Stimulated activated CD8-positive, alpha-beta memory T cell treated with anti-CD3 and anti-CD28 coated beads, Interleukin-2, amount 100 ng/mL, for 48 hours (primary cell): ENCODE measurements at regions not wholly inside any gene's neighbourhood (a gene's known extent, or its start where the extent isn't known, plus 50 kb on each side); places are given as distances from the start of the nearest gene placed in this dataset.

ENCODE experiments used
- DNase-seq, 2 donors: peaks; one replicate each; pipeline ENCODE4 v3.0.0-alpha.2; 2020; ENCODE audit warnings: low read depth in 2 of 2

DNA sequence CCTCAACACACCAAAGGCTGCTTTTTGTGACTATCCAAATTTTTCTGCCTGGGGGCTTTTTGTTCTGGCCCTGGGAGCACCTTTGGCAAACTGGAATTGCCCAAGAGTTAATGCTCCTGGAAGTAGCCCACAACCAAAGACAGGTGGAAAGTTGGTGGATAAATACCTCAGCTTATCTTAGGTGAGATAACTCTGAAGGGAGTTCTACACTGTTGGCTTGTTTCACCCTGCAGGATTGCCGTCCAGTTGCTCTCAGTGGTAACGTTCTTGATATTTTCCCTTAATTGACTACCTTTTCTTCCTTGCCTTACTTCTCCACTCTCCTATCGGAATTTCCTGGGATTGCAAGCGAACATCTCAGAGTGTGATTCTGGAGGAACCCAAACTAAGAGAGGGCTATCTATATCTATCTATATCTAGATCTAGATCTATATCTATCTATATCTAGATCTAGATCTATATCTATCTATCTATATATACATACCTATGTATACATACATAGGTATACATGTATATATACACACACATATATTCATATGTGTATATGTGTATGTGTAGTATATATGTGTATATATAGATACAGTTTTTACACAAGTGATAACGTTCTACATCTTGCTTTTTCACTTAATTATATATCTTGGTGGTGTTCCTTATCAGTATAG, 82.6 kb upstream of the DHX15 start:
- no peak for DNase-seq

DNA sequence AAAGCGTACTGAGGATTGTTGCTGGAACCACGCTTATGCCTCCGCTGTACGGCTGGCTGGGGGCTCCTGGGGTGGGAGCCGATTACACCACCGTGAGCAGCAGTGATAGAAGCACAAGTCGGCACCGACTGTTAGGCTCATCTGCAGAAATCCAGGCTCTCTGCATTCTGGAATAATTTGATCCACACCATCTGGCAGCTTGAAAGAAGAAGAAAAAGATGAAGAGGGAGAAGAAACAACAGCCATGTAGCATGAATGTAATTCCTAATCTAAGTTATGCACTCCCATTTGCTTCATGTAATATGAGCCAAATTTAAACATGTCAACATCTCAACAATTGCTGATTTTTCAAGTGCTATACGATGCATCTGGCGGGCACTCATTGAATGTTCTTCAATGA, 84.6 kb upstream of the DHX15 start:
- no peak for DNase-seq

DNA sequence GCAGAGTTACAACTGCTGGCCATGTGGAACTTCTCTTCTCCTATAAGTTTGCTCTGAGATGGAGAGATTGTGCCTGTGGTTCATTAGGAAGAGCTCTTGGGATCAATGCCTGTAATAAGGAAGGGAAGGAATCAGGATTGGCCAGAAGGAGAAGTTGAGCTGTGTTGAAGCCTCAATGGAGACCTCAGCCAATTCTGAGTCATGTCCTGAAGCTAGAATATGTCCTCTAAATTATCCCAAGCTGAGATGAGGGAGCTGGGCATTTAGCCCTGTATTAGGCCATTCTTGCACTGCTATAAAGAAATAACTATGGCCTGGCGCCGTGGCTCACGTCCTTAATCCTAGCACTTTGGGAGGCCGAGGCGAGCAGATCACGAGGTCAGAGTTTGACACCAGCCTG, 85.4 kb upstream of the DHX15 start:
- no peak for DNase-seq

DNA sequence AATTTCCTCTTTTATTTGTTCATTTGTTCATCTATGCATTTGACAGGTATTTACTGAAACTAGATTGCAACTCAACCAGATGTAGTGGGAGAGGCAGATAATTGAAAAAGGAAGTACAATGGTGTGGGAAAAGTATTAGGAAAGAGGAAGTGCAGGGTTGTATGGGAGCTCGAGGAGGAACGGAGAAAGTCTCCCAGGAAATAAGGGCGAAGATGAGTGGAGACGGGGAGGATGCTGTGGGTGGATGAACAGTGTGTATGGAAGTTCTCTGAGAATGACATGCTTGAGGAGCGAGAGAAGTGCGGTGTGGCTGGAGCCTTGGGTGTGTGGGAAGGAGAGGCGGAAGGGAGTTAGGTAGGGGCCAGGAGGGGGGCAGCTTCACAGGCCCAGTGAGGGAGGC, 87.5 kb upstream of the DHX15 start:
- DNase-seq, result no peak

DNA sequence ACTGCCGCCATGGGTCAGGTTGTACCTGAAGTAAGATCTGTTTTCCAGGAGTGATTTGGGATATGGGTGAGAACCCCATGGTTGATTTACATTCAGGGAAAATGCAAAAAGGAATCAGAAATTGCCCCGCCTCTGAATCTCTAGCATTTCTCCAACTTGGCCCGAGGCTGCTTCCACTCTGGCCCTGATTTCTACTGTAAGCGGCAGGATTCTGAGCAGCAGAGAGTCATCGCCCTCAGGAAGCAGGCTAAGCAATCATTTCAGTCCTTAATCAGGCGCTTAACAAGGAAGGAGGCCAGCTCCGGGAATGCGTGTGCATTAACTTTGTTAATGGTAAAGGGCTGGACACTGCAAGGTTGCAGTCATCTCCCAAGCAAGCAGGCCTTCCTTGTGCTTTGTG, 88.5 kb upstream of the DHX15 start:
- DNase-seq, result no peak

DNA sequence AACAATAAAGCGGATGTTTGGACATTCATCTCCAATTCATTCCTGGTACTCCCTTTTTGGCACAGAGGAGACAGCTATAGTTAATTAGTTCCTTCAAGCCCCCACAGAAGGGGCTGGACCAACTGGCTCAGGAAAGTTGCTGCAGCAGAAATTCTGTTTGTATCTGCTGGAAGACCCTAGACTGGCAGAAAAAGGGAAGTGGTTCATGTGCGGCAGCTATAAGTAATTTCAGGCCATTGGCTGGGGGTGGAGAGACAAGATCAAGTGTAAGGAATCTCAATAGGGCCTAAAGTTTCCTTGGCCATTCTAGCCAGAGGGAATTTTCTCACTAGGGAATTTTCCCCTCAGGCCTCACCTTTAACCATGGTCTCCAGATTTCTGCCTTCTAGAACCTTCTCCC, 89.9 kb upstream of the DHX15 start:
- no peak for DNase-seq

DNA sequence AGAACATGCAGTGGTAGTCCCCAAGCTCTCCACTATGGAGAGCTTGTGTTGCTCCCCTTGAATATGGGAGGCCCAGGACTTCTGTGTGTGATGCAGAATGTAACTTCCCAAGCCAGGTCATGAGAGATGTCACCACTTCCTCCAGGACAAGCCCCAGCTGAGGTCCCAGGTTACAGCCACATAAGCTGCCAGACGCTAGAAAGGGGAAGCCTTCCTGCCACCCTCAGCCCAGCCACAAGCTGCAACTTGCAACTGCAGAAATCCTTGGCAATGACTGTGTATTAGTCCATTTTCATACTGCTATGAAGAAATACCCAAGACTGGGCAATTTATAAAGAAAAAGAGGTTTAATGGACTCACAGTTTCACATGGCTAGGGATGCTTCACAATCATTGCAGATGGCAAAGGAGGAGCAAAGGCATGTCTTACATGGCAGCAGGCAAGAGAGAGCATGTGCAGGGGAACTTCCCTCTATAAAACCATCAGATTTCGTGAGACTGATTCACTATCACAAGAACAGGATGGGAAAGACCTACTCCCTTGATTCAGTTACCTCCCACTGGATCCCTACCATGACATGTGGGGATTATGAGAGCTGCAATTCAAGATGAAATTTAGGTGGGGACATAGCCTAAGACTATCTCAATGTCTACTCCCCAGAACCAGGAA, 91.5 kb upstream of the DHX15 start:
- DNase-seq, result no peak

DNA sequence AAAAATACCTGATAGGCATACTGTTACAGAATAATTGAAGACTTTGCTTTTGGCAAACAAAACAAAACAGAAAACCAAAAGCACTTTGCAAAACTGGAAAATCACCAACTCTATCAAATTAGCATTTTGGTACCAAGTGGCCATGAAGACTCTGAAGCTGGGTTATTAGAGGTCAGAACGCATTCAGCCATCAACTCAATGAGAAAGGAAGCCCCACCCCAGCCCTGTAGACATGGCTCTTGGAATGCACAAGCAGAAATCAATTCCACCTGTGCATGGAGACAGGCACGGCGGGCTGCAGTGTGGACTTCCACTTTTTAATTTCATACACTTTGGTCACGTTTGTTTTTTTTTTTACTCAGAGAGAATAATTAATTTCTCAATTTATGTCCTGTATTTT, 93.6 kb upstream of the DHX15 start:
- DNase-seq, result no peak

DNA sequence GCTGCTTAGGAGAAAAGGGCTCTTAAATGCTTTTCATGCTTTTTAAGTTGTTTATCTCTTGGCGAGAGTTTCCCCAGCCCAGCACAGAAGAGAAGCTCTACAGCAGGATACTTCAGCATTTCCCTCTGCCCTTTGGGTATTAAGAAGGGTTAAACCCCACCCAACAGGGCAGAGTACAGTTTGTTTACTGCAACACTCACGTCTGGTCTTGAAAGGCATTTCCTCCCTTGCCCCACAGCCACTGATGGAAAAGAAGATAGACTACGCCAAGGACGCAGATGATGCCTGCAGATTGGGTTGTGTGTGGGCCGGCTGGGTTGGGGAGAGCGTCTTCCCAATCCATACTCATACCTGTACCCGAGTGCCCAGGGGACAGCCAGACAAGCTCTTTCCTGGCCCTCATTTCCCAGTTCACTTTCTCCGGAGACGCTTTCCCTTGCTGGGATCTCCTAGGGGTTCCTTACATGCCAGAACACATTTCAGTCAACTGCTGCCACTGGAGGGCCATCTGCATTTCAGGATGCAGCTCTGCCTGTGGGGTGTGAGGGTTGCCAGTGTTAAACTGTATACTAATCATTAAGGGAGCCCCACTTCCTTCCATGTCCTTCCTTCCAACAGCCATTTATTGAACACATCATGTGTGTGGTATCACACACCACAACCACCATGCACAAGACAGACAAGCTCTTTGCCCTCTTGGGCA, 96.5 kb upstream of the DHX15 start:
- no peak for DNase-seq

DNA sequence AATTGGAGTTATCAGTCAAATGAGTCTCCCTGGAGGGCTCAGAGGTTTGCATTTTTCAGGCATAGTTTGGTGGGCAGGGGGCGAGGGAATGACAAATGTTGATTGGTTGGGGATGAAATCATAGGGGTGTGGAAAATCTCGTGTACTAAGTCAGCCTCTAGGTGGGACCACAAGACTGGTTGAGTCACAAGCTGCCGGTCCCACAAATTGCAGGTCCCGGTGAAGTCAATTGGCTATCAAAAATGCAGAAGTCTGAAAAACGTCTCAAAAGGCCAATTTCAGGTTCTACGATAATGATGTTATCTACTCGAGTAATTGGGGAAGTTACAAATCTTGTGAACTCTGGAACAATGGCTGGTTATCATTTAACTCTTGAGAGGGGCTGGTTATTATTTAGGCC, 98.8 kb upstream of the DHX15 start:
- no peak for DNase-seq

DNA sequence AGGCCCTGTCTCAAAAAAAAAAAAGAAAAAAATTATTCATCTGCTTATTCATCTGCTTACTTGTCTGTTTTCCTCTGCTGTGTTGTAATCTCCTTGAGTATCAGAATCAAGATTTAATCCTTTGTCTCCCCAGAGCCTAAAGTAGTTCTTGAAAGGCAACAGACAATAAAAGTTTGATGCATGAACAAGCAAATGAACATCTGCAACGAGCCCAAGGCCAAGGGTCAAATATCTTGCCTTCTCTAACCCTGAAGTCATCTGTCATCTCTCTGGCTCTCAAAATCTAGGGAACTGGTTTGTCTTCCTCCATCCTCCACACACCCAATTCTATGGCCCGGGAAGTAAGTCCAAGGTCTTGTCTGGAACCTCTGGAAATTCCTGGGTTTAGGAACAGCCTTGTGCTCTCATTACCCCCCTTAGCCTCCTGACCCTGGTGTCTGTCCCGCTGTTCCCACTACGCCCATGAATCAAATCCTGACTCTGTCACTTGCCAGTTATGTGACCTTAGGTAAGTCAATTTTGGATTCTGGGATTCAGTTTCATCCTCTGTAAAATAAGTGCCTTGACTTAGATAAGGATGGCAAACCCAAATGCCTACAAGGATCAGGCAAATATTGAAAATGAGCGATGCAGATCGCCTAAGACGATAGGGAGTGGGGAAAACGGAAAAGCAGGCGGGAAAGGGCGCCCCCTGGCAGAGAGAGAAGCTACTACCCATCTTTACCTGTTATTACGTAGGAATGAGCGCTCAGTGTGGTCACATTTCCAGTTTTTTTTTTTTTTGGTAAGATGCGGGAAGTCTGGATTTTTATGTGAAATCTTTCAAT, 102.7 kb upstream of the DHX15 start:
- peak in 1 of 2 donors; percentile 20 for DNase-seq

DNA sequence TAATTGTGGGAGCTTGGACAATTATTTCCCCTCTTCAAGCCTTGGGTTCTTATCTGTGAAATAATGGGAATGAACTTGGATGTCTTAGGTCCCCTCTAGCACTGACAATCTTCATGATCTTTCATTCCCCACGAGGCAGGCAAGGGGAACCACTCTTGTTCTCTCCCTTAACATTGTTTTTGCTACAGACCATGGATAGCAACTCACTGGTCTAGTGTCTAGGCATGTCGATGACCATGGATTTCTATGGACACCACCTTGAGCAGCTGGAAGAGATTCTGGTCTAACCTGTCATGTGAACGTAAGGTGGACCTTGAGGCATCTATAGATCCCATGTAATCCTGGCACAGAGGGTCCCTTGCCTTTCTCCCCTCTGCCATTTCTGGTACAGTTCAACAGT, 104.1 kb upstream of the DHX15 start:
- DNase-seq, result no peak

DNA sequence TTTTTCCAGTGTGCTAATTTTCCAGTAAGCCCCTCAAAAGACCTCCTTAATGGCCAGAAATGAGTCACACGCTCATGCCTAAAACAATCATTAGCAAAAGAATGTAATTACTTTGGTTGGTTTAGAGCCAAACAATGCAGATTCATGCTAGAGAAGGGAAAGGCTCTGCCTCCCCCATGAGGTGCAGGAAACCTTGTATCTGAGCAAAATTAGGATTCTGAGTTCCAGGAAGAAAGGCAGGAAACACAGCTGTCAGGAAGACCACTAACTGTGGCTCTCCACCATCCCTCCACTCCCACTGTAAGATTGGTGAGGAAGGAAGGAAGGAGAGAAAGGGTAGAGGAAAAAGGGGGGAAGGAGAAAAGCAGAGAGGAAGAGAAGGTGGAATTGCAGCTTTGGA, 104.9 kb upstream of the DHX15 start:
- DNase-seq, result no peak

DNA sequence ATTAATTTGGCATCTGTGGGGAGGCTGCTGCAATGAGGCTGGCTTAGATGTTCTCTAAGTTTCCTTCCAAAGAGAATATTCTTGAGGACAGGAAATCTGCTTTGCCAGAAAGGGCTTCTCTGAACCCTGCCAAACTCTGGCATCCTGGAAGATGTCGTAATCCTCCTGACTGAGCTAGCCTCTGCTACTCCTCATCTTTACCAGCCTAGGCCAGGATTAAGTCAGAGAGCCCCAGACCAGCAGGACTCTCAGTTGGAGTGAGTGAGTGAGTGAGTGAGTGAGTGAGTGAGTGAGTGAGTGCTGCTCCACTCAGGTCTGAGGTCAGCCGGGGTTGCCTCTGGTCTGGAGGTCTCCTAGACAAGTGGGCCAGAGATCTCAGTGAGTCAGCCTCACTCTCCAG, 104.9 kb upstream of the SOD3 start:
- no peak for DNase-seq

DNA sequence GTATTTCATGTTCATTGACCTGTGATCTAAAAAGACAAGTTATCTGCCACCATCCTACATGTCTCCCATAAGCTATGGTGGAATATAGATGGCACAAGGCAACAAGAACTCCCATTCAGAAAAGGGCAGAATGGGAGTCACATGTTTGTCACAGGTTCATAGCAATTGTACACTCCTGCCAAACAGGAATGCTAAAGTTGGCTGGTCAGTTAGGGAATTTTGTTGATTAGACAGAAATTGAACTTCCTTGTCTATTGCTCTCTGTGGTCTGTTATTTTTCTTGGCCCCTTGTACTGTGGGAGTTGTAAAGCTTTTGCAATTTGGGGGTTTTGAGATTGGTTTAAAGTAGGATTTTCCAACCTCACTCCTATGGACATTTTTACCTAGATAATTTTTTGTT, 101.7 kb upstream of the SOD3 start:
- DNase-seq, result no peak

DNA sequence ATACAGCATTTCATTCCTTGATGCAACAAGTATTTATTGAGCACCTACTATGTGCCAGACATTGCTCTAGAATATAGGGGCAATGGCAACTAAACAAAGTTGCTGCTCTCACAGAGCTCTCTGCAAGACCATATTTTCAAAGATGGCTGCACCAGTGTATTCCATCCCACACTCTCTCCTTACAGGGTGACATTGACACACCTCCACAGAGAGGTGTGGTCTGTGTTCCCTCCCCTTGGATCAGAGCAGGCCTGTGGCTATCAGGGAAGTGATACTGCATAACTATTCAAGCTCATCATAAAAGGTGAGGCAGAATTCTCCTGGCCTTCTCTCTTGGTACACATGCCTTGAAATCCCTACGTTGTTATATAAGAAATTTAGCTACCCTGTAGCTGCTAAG, 95.3 kb upstream of the SOD3 start:
- no peak for DNase-seq

DNA sequence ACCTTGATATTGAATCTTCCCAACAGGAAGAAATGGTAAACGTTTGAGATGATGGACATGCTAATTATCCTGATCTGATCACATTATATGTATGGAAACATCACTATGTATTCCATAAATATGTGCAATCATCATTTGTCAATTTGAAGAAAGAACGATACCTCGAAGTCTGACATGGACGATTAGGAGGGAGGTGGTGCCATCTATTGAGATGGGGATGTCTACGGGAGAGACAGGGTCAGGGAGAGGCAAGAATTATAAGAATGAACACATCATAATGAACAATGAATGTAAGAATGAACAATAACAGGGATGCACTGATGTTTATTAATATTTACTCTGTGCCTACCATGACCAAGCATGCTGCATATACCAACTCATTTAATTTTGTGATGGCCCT, 93.7 kb upstream of the SOD3 start:
- DNase-seq, result no peak

DNA sequence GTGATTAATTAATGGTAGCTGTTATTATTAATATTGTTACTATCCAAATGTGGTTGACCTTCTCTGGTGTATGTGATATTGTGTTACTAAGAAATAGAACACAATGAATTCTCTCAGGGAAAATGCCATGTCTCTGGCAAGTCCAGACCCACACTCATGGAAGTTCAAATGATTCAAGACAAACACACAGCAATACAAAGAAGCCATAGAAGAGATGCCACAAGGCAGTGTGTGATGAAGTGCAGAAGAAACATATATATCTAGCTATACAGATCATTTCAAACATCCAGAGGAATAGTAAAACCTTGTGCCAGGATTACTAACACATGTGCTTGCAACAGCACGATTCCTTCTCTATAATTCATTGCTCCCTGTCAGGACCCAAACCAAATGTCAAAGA, 93.1 kb upstream of the SOD3 start:
- DNase-seq, result no peak

DNA sequence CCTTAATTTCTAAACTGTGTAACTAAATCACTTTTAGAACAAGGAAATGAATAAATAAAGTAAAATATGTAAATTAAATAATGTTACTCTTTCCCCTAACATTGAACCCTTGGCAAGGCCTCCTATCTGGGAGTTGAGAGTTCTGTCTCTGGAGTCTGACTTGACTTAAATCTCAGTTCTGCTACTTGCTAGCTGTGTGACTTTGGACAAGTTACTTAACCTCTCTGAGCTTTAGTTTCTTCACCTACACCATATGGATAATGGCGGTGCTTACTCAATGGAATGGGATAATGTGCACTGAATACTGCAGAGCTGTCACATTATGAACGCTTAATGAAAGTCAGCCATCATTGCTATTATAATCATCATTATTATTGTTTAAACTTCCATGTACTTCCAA, 92.1 kb upstream of the SOD3 start:
- DNase-seq, result no peak

DNA sequence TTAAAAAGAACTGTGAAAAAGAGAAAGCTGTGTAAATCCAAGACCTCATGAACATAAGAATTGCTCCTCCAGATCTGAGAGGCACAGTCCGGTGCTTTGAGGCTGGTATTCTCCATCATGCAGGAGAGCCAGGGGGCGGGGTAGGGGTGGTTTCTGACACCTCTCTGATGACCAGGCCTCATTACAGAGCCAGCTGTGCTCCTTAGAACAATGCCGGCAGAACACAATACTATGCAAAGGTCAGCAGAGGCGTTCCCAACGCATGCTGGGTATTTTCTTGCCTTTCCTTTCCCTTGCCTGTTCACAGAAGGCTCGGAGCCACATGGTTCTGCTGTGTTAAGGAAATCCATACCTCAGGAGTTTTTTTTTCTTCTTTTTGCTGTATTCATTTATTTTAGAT, 91.2 kb upstream of the SOD3 start:
- DNase-seq, result no peak

DNA sequence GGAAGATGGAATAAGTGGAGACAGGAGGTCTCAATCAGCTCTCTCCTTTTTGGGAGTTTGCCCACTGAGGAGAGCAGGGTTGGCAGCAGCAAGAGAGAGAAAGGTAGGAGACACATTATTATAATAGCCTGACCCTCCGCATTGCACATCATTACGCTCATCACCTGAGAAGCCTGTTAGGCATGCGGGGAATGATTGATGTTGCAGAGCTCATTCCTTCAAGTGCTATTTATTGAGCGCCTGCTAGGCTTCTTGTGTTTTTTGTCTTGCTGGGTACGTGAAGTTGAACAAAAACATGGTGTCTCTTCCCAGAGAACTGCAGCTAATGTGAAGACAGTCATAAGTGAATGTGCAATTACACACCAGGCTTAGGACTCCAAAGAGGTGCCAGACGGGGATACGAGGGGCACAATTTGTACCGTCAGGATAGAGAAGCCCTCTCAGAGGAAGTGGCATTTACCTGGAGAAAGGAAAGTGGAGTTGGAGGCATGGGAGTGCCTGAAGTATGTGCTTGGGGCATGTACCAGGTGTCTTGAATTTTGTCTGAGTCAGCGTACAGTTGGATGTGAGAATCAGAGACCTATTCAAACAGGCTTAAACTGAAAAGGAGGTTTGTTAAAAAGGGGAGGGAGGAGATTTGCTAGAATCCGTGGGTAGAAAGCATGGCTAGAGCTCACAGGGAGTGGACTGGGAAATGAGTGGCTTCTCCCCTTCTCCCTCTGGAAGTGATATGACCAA, 90.2 kb upstream of the SOD3 start:
- no peak for DNase-seq

DNA sequence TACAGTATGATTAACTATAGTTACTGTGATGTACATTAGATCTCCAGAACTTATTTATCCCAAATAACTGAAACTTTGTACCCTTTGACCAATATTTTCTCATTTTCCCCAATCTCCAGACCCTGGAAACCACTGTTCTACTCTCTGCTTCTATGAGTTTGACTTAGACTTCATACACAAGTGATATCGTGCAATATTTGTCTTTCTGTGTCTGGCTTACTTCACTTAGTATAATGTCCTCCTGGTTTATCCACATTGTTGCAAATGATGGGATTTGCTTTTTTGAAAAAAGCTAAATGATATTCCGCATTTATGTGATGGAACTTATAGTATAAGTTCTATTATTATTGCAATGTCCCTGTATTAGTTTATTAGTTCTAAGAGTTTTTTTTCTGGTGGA, 81.8 kb upstream of the SOD3 start:
- DNase-seq, result no peak
